ENCODE measurements at regions not wholly inside any gene's neighbourhood (a gene's known extent, or its start where the extent isn't known, plus 50 kb on each side); places are given as distances from the start of the nearest gene placed in this dataset.
"Not testable (repeated sequence)": the region's sequence is repeated elsewhere in the genome, so short reads cannot be mapped to it uniquely, and the experiment has no call there.

GRCh38 chr10:8674230-8674629 is 619.7 kb downstream of the GATA3 start:
- TF ChIP-seq CTCF (conservative IDR thresholded peaks at IDR 0.05; ENCODE audit: low read depth), result no peak
- ChIA-PET CTCF (interaction anchor here (0.6 kb wide), 1 partner anchor 23 kb away, joined by 4 read pairs; no protein-coding TSS in a partner anchor), POLR2A (ENCODE audit: low non-redundant PET) (no interaction called here)
- no peak overlapping the region for H3K27ac ChIP-seq
- no peak for DNase-seq (ENCODE audit: low spot score)

- no peak for DNase-seq (ENCODE audit: low spot score)
- POLR2A ChIA-PET (ENCODE audit: low non-redundant PET), result no interaction called here
- TF ChIP-seq CTCF (conservative IDR thresholded peaks at IDR 0.05; ENCODE audit: low read depth), result no peak
- CTCF ChIA-PET, result no interaction called here
- H3K27ac ChIP-seq, result no peak overlapping the region
Measured at GRCh38 chr10:8677642-8678041, 623.2 kb downstream of the GATA3 start.

GRCh38 chr10:8684916-8685315 is 630.4 kb downstream of the GATA3 start:
- DNase-seq (ENCODE audit: low spot score); H3K27ac ChIP-seq; CTCF ChIA-PET; POLR2A ChIA-PET (ENCODE audit: low non-redundant PET): not testable (repeated sequence)

GRCh38 chr10:8688881-8689280 is 634.4 kb downstream of the GATA3 start:
- ChIA-PET CTCF (no interaction called here), POLR2A (ENCODE audit: low non-redundant PET) (no interaction called here)
- TF ChIP-seq CTCF (conservative IDR thresholded peaks at IDR 0.05; ENCODE audit: low read depth), result no peak
- H3K27ac ChIP-seq, result no peak overlapping the region
- no peak for DNase-seq (ENCODE audit: low spot score)

- H3K27ac ChIP-seq, result no peak overlapping the region
- ChIA-PET POLR2A (ENCODE audit: low non-redundant PET) (no interaction called here), CTCF (no interaction called here)
- DNase-seq (ENCODE audit: low spot score), result peak; percentile 9
- no peak for TF ChIP-seq CTCF (conservative IDR thresholded peaks at IDR 0.05; ENCODE audit: low read depth)
Measured at GRCh38 chr10:8691498-8692017, 637.1 kb downstream of the GATA3 start.

- H3K27ac ChIP-seq; DNase-seq (ENCODE audit: low spot score); POLR2A ChIA-PET (ENCODE audit: low non-redundant PET): not testable (repeated sequence)
- CTCF ChIA-PET, result interaction anchor here (0.6 to 0.7 kb wide), 2 partner anchors 15 to 136 kb away, joined by 3 to 5 read pairs; no protein-coding TSS in a partner anchor
Measured at GRCh38 chr10:8693635-8694034, 639.1 kb downstream of the GATA3 start.

- DNase-seq (ENCODE audit: low spot score), result no peak
- TF ChIP-seq CTCF (conservative IDR thresholded peaks at IDR 0.05; ENCODE audit: low read depth), result no peak
- CTCF ChIA-PET, result interaction anchor here (0.7 kb wide), 1 partner anchor 175 kb away, joined by 3 read pairs; no protein-coding TSS in a partner anchor
- no peak overlapping the region for H3K27ac ChIP-seq
- POLR2A ChIA-PET (ENCODE audit: low non-redundant PET), result interaction anchor here (0.8 kb wide), 1 partner anchor 9 kb away, joined by 3 read pairs; no protein-coding TSS in a partner anchor
Measured at GRCh38 chr10:8696746-8697145, 642.3 kb downstream of the GATA3 start.

GRCh38 chr10:8700689-8701088 is 646.2 kb downstream of the GATA3 start:
- no peak overlapping the region for H3K27ac ChIP-seq
- ChIA-PET CTCF (interaction anchor here (0.5 kb wide), 1 partner anchor 8 kb away, joined by 5 read pairs; no protein-coding TSS in a partner anchor), POLR2A (ENCODE audit: low non-redundant PET) (no interaction called here)
- TF ChIP-seq CTCF (conservative IDR thresholded peaks at IDR 0.05; ENCODE audit: low read depth), result no peak
- no peak for DNase-seq (ENCODE audit: low spot score)

All from RWPE1 (cell line).